GM23338 (cell line): ENCODE measurements at regions not wholly inside any gene's neighbourhood (a gene's known extent, or its start where the extent isn't known, plus 50 kb on each side); places are given as distances from the start of the nearest gene placed in this dataset.

ENCODE experiments used
- ATAC-seq: fragments of 200-7000 bp; cut with Tn5 transposase; 3 replicates; pipeline ENCODE4 v1.9.1; 2020
- DNase-seq: peaks from one replicate; pipeline ENCODE4 v3.0.0-alpha.2; 2015; ENCODE audit warnings: low spot score
- H2AFZ ChIP-seq: fragments of 200-600 bp; sonication (generic); 2 replicates; pipeline ENCODE4 v1.8.0; 2016; ENCODE audit warnings: antibody characterized with exemption, mild to moderate bottlenecking, moderate library complexity
- H3F3A ChIP-seq: fragments of 200-600 bp; sonication (generic); replicated peaks from 2 replicates; pipeline ENCODE4 v1.8.0; 2017; ENCODE audit warnings: antibody characterized with exemption, mixed run types, low read depth
- H3K27ac ChIP-seq: fragments of 200-600 bp; sonication (generic); 2 replicates; pipeline ENCODE4 v1.6.1; 2016; ENCODE audit warnings: low read depth
- H3K27me3 ChIP-seq: fragments of 200-600 bp; sonication (generic); 2 replicates; pipeline ENCODE4 v1.8.0; 2016; ENCODE audit warnings: mild to moderate bottlenecking, mixed run types, moderate library complexity; ENCODE audit not compliant: insufficient read depth
- H3K36me3 ChIP-seq: fragments of 200-600 bp; sonication (generic); 2 replicates; pipeline ENCODE4 v1.8.0; 2016; ENCODE audit warnings: mild to moderate bottlenecking; ENCODE audit not compliant: insufficient read depth
- H3K4me1 ChIP-seq: fragments of 200-600 bp; sonication (generic); 2 replicates; pipeline ENCODE4 v1.8.0; 2016; ENCODE audit warnings: mild to moderate bottlenecking, moderate library complexity; ENCODE audit not compliant: insufficient read depth
- H3K4me2 ChIP-seq: fragments of 200-600 bp; sonication (generic); 2 replicates; pipeline ENCODE4 v1.7.1; 2017; ENCODE audit warnings: mixed run types
- H3K4me3 ChIP-seq: fragments of 200-600 bp; sonication (generic); 2 replicates; pipeline ENCODE4 v1.6.1; 2016; ENCODE audit warnings: mixed run types
- H3K79me2 ChIP-seq: fragments of 200-600 bp; sonication (generic); replicated peaks from 2 replicates; pipeline ENCODE4 v1.8.0; 2017; ENCODE audit warnings: mild to moderate bottlenecking; ENCODE audit not compliant: insufficient read depth
- H3K9me2 ChIP-seq: fragments of 200-600 bp; sonication (generic); 2 replicates; pipeline ENCODE4 v1.8.0; 2017; ENCODE audit not compliant: insufficient read depth
- H4K20me1 ChIP-seq: fragments of 200-600 bp; sonication (generic); replicated peaks from 2 replicates; pipeline ENCODE4 v1.8.0; 2017; ENCODE audit warnings: mild to moderate bottlenecking; ENCODE audit not compliant: insufficient read depth
- H3K27ac Mint-ChIP-seq: 2 replicates; pipeline ENCODE4 v1.8.0; 2020; ENCODE audit warnings: inconsistent platforms, mild to moderate bottlenecking, moderate library complexity, mixed read lengths
- H3K27me3 Mint-ChIP-seq: 3 replicates; pipeline ENCODE4 v1.8.0; 2022; ENCODE audit warnings: low read depth, mild to moderate bottlenecking, moderate library complexity, mixed read lengths, inconsistent platforms; ENCODE audit not compliant: insufficient read depth, poor library complexity
- H3K36me3 Mint-ChIP-seq: 3 replicates; pipeline ENCODE4 v1.8.0; 2021; ENCODE audit warnings: low read depth, mild to moderate bottlenecking, inconsistent platforms, moderate library complexity, mixed read lengths
- H3K4me1 Mint-ChIP-seq: 3 replicates; pipeline ENCODE4 v1.8.0; 2020; ENCODE audit warnings: mild to moderate bottlenecking, inconsistent platforms, mixed read lengths
- H3K4me3 Mint-ChIP-seq: 3 replicates; pipeline ENCODE4 v1.8.0; 2021; ENCODE audit warnings: moderate library complexity, mild to moderate bottlenecking, inconsistent platforms, mixed read lengths
- H3K9me3 Mint-ChIP-seq: 3 replicates; pipeline ENCODE4 v1.8.0; 2020; ENCODE audit warnings: moderate library complexity, mild to moderate bottlenecking, inconsistent platforms, mixed read lengths
- CTCF ChIP-seq, 2 experiments: fragments of 200-600 bp in 1 of 2; sonication (generic) in 1 of 2; conservative IDR thresholded peaks; 2 replicates each; pipeline versions ENCODE4 v1.5.1 to v1.6.1; 2016 to 2017; ENCODE audit warnings: antibody characterized with exemption in 2 of 2, low read depth in 2 of 2, mild to moderate bottlenecking in 2 of 2, moderate library complexity in 1 of 2
- ETS1 ChIP-seq: IDR thresholded peaks from 2 replicates; pipeline ENCODE4 v1.6.1; 2016; ENCODE audit warnings: antibody characterized with exemption
- EZH2 ChIP-seq: fragments of 200-600 bp; sonication (generic); IDR thresholded peaks from one replicate; pipeline ENCODE4 v1.8.0; 2017; ENCODE audit warnings: antibody characterized with exemption, mild to moderate bottlenecking, low read depth; ENCODE audit not compliant: unreplicated experiment
- JUNB ChIP-seq: IDR thresholded peaks from one replicate; pipeline ENCODE4 v1.6.1; 2016; ENCODE audit warnings: antibody characterized with exemption; ENCODE audit not compliant: unreplicated experiment
- NANOG ChIP-seq: IDR thresholded peaks from 2 replicates; pipeline ENCODE4 v1.6.1; 2016; ENCODE audit warnings: antibody characterized with exemption, borderline replicate concordance
- POLR2AphosphoS5 ChIP-seq: IDR thresholded peaks from 2 replicates; pipeline ENCODE4 v1.6.1; 2016; ENCODE audit warnings: antibody characterized with exemption, low read depth
- REST ChIP-seq: IDR thresholded peaks from one replicate; pipeline ENCODE4 v1.6.1; 2018; ENCODE audit warnings: antibody characterized with exemption; ENCODE audit not compliant: unreplicated experiment
- STAT1 ChIP-seq: IDR thresholded peaks from one replicate; pipeline ENCODE4 v1.6.1; 2016; ENCODE audit warnings: antibody characterized with exemption; ENCODE audit not compliant: unreplicated experiment
- ZNF114 ChIP-seq: fragments of 250-450 bp; sonication (Bioruptor Pico); IDR thresholded peaks from 2 replicates; pipeline ENCODE4 v1.5.0; 2020; ENCODE audit warnings: mild to moderate bottlenecking, moderate library complexity

- no peak for TF ChIP-seq REST
- no peak for TF ChIP-seq STAT1
- TF ChIP-seq ETS1: no peak
Observed at GRCh38 chr5:57642066-57642465, 159.5 kb upstream of the ACTBL2 start (continued).

- no peaks in the 10 kb centered on the region for H3K79me2 ChIP-seq
- no peaks in the 10 kb centered on the region for H3K36me3 ChIP-seq
- ATAC-seq: no peak
- no peak overlapping the region for H3K4me3 ChIP-seq
- no peaks in the 10 kb centered on the region for H3K4me1 ChIP-seq
- Mint-ChIP-seq H3K36me3 (no peaks in the 10 kb centered on the region), H3K9me3 (no peaks in the 10 kb centered on the region), H3K27me3 (peaks cover 2% of the 10 kb centered on the region), H3K27ac (no peak overlapping the region), H3K4me3 (no peak overlapping the region), H3K4me1 (no peaks in the 10 kb centered on the region; the same call in 2 of the 3 replicates)
- no peak overlapping the region for H3K27ac ChIP-seq
- H3K4me2 ChIP-seq: no peak overlapping the region
- H3K9me2 ChIP-seq: no peaks in the 10 kb centered on the region; the same call in 1 of the 2 replicates
- DNase-seq: no peak
- no peaks in the 10 kb centered on the region for H3F3A ChIP-seq
- no peak overlapping the region for H2AFZ ChIP-seq
- H3K27me3 ChIP-seq: no peaks in the 10 kb centered on the region
- H4K20me1 ChIP-seq: no peaks in the 10 kb centered on the region
- TF ChIP-seq ETS1 (no peak), POLR2AphosphoS5 (no peak), EZH2 (no peak), ZNF114 (CRISPR knock-in tag) (no peak), CTCF (conservative IDR thresholded peaks at IDR 0.05; ENCODE audit: low read depth in 2 of 2) (no peak), JUNB (no peak), REST (no peak), NANOG (no peak)
Observed at GRCh38 chr5:57635146-57635777, 152.7 kb upstream of the ACTBL2 start.
